Spleen (tissue), 7 donors: ENCODE measurements at regions not wholly inside any gene's neighbourhood (a gene's known extent, or its start where the extent isn't known, plus 50 kb on each side); places are given as distances from the start of the nearest gene placed in this dataset.

Experiments
- CTCF ChIP-seq, 11 experiments: fragments of 200-600 bp in 7 of 11; fragments of 450-650 bp in 4 of 11; sonication (generic) in 4 of 11; IDR thresholded peaks in 8 of 11; conservative IDR thresholded peaks in 3 of 11; 1 replicate in 7 of 11; 2 replicates in 4 of 11; pipeline versions ENCODE4 v1.4.0 to v1.8.0; 2016 to 2021; ENCODE audit warnings: antibody characterized with exemption in 11 of 11, inconsistent platforms in 4 of 11, mild to moderate bottlenecking in 1 of 11
- POLR2A ChIP-seq, 3 donors: fragments of 450-650 bp; IDR thresholded peaks; one replicate each; pipeline ENCODE4 v1.5.1; 2017; ENCODE audit warnings: antibody characterized with exemption in 3 of 3, mild to moderate bottlenecking in 1 of 3
- donor health status: DM: no; HTN: no; CAD: no; lungs with moderate emphysema.
- donor health status: DM: no; HTN: no; CAD: no.
- donor health status: DM: no; HTN: no; CAD: no.

GRCh38 chr9:118148990-118149389, 444.8 kb downstream of the TLR4 start:
- no peak for TF ChIP-seq CTCF (IDR thresholded peaks at IDR 0.05 in 8 of 11, conservative IDR thresholded peaks at IDR 0.05 in 3 of 11)
- TF ChIP-seq POLR2A (IDR thresholded peaks at IDR 0.05) = no peak
